ENCODE measurements at regions not wholly inside any gene's neighbourhood (a gene's known extent, or its start where the extent isn't known, plus 50 kb on each side); places are given as distances from the start of the nearest gene placed in this dataset.

DNA sequence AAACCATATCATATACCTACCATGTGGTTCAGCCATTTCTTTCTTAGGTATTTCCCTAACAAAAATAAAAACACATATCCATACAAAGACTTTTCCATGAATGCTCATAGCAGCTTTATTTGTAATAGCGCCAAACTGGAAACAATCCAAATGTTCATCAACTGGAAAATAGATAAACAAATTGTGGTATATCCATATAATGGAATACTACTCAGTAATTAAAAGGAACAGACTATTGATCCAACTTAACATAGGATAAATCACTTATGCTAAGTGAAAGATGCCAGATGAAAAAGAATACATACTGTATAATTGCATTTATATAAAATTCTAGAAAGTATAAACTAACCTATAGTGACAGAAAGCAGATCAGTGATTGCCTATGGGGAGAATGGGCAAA is 323.3 kb downstream of the BUD13 start:
- TF ChIP-seq, protein P1, sequence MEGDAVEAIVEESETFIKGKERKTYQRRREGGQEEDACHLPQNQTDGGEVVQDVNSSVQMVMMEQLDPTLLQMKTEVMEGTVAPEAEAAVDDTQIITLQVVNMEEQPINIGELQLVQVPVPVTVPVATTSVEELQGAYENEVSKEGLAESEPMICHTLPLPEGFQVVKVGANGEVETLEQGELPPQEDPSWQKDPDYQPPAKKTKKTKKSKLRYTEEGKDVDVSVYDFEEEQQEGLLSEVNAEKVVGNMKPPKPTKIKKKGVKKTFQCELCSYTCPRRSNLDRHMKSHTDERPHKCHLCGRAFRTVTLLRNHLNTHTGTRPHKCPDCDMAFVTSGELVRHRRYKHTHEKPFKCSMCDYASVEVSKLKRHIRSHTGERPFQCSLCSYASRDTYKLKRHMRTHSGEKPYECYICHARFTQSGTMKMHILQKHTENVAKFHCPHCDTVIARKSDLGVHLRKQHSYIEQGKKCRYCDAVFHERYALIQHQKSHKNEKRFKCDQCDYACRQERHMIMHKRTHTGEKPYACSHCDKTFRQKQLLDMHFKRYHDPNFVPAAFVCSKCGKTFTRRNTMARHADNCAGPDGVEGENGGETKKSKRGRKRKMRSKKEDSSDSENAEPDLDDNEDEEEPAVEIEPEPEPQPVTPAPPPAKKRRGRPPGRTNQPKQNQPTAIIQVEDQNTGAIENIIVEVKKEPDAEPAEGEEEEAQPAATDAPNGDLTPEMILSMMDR (IDR thresholded peaks at IDR 0.05): no peak
- TF ChIP-seq POLR2A (IDR thresholded peaks at IDR 0.05): no peak
